ENCODE measurements at regions not wholly inside any gene's neighbourhood (a gene's known extent, or its start where the extent isn't known, plus 50 kb on each side); places are given as distances from the start of the nearest gene placed in this dataset.

- intact Hi-C loops (cut with micrococcal nuclease) = no loop called here
- Histone ChIP-seq H3K4me2 (ENCODE audit: low read length) (no peak overlapping the region), H3K9ac (ENCODE audit: low read length) (no peak overlapping the region), H3K27me3 (ENCODE audit: low read length) (no peaks in the 10 kb centered on the region), H3K27ac (ENCODE audit: low read length) (no peak overlapping the region), H3K4me3 (ENCODE audit: low read length) (no peak overlapping the region), H3K36me3 (ENCODE audit: low read depth, low read length) (no peaks in the 10 kb centered on the region), H3K4me1 (ENCODE audit: insufficient read depth, low read length) (no peaks in the 10 kb centered on the region), H3F3A (ENCODE audit: low read length, unreplicated experiment) (no peaks in the 10 kb centered on the region), H4K20me1 (ENCODE audit: low read length) (no peaks in the 10 kb centered on the region), H2AFZ (ENCODE audit: low read length) (no peak overlapping the region), H3K9me3 (ENCODE audit: low read length) (no peaks in the 10 kb centered on the region), H3K79me2 (ENCODE audit: low read length) (no peaks in the 10 kb centered on the region), H3K9me2 (replicated peaks; ENCODE audit: low read length) (no peaks in the 10 kb centered on the region)
- TF ChIP-seq EZH2 (IDR thresholded peaks at IDR 0.05; ENCODE audit: low read length, unreplicated experiment) = no peak
- TF ChIP-seq EZH2phosphoT487 (IDR thresholded peaks at IDR 0.05; ENCODE audit: borderline replicate concordance, low read length) = no peak
- TF ChIP-seq CTCF (conservative IDR thresholded peaks at IDR 0.05; ENCODE audit: low read depth, low read length) = no peak
- no TSS peak for BruUV-seq (replicated peaks)
- CTCF ChIA-PET = no interaction called here
- ATAC-seq (0 out of 2 replicates have a peak, but pooled peaks have one; percentile 38), DNase-seq (no peak)
- POLR2A ChIA-PET (ENCODE audit: unreplicated experiment) = no interaction called here
These were observed 228.8 kb downstream of the EPM2A start for GRCh38 chr6:145506565-145506964.

- H3K36me3 ChIP-seq (ENCODE audit: low read depth, low read length) = no peaks in the 10 kb centered on the region
- POLR2A ChIA-PET (ENCODE audit: unreplicated experiment) = no interaction called here
- ATAC-seq (no peak), DNase-seq (no peak)
- H3F3A ChIP-seq (ENCODE audit: low read length, unreplicated experiment) = no peaks in the 10 kb centered on the region
- no peak overlapping the region for H3K9ac ChIP-seq (ENCODE audit: low read length)
- H3K4me2 ChIP-seq (ENCODE audit: low read length) = no peak overlapping the region
- intact Hi-C loops (cut with micrococcal nuclease) = no loop called here
- H3K4me3 ChIP-seq (ENCODE audit: low read length) = no peak overlapping the region
- BruUV-seq (replicated peaks) = no TSS peak
- H3K27ac ChIP-seq (ENCODE audit: low read length) = no peak overlapping the region
- no peaks in the 10 kb centered on the region for H4K20me1 ChIP-seq (ENCODE audit: low read length)
- no peaks in the 10 kb centered on the region for H3K27me3 ChIP-seq (ENCODE audit: low read length)
- TF ChIP-seq EZH2 (IDR thresholded peaks at IDR 0.05; ENCODE audit: low read length, unreplicated experiment) = no peak
- no peak for TF ChIP-seq CTCF (conservative IDR thresholded peaks at IDR 0.05; ENCODE audit: low read depth, low read length)
- TF ChIP-seq EZH2phosphoT487 (IDR thresholded peaks at IDR 0.05; ENCODE audit: borderline replicate concordance, low read length) = no peak
- CTCF ChIA-PET = no interaction called here
- no peaks in the 10 kb centered on the region for H3K79me2 ChIP-seq (ENCODE audit: low read length)
- H3K9me3 ChIP-seq (ENCODE audit: low read length) = no peaks in the 10 kb centered on the region
- no peak overlapping the region for H2AFZ ChIP-seq (ENCODE audit: low read length)
- no peaks in the 10 kb centered on the region for H3K4me1 ChIP-seq (ENCODE audit: insufficient read depth, low read length)
- no peaks in the 10 kb centered on the region for H3K9me2 ChIP-seq (replicated peaks; ENCODE audit: low read length)
These were observed 228.1 kb downstream of the EPM2A start for GRCh38 chr6:145507239-145507638.

GRCh38 chr6:145508107-145508506, 227.2 kb downstream of the EPM2A start:
- DNase-seq (peak; percentile 29), ATAC-seq (no peak)
- Histone ChIP-seq H3K36me3 (ENCODE audit: low read depth, low read length) (no peaks in the 10 kb centered on the region), H4K20me1 (ENCODE audit: low read length) (no peaks in the 10 kb centered on the region), H3K27me3 (ENCODE audit: low read length) (no peaks in the 10 kb centered on the region), H3K4me2 (ENCODE audit: low read length) (no peak overlapping the region), H2AFZ (ENCODE audit: low read length) (0 out of 2 replicates have a peak overlapping the region, but pooled peaks have one; percentile 38), H3K9me2 (replicated peaks; ENCODE audit: low read length) (no peaks in the 10 kb centered on the region), H3K9ac (ENCODE audit: low read length) (no peak overlapping the region), H3K4me1 (ENCODE audit: insufficient read depth, low read length) (no peaks in the 10 kb centered on the region), H3K4me3 (ENCODE audit: low read length) (no peak overlapping the region), H3F3A (ENCODE audit: low read length, unreplicated experiment) (no peaks in the 10 kb centered on the region), H3K79me2 (ENCODE audit: low read length) (no peaks in the 10 kb centered on the region), H3K27ac (ENCODE audit: low read length) (no peak overlapping the region), H3K9me3 (ENCODE audit: low read length) (no peaks in the 10 kb centered on the region)
- BruUV-seq (replicated peaks) = no TSS peak
- ChIA-PET CTCF (no interaction called here), POLR2A (ENCODE audit: unreplicated experiment) (no interaction called here)
- TF ChIP-seq EZH2 (IDR thresholded peaks at IDR 0.05; ENCODE audit: low read length, unreplicated experiment) (no peak), CTCF (conservative IDR thresholded peaks at IDR 0.05; ENCODE audit: low read depth, low read length) (peak; percentile 52; the same call in 1 of the 2 replicates)
- intact Hi-C loops (cut with micrococcal nuclease) = no loop called here

Data from PC-3 (cell line).